Suppressor macrophage treated with lipopolysaccharide for 4 hours (primary cell): ENCODE measurements at regions not wholly inside any gene's neighbourhood (a gene's known extent, or its start where the extent isn't known, plus 50 kb on each side); places are given as distances from the start of the nearest gene placed in this dataset.

Source experiments
- DNase-seq: peaks from one replicate; pipeline ENCODE4 v3.0.0-alpha.2; 2020

DNA sequence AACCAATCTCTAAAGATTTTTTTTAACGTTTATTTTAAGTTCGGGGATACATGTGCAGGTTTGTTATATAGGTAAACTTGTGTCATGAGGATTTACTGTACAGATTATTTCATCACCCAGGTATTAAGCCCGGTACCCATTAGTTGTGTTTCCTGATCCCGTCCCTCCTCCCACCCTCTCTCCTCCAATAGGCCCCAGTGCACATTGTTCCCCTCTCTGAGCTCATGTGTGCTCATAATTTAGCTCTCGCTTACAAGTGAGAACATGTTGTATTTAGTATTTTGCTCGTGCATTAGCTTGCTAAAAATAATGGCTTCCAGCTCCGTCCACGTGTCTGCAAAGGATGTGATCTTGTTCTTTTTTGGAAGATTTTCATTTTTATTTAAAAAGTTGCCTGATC lies 2309.4 kb upstream of the AGA start:
- no peak for DNase-seq

DNA sequence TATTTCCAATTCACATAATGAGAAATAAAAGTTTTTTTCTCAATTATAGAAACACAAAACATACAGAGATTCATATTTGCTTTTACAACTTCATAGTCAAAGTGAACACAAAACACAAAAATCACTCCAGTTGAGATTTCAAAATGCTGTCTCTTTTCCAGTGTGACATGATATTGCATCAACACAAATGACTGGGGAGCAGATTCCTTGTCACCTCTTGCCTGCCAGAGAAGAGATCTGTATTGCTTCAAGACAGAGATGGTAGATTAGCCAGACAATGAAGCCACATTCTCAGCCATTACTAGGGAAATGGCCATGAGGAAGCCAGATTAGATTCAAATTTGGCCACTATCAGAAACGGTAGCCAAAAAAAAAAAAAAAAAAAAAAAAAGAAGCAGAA lies 2313.1 kb upstream of the AGA start:
- no peak for DNase-seq

DNA sequence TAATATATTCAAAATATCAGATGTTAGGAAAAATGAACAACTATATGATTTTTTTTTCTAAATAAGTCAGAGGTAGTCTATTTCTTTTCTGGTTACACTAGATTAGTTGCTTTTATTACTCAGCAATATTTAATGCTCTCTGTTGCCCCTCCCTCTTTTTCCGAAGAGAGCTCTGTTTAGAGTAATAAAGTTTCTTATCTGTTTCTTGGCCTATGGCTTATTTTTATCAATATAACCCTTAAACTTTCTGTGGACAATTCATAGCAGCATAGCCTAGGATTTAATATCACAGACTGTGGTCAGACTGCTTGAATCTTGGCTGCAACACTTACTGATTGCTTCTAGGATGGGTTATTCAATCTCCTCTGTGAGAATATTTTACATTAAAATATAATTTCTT lies 2315.4 kb upstream of the AGA start:
- no peak for DNase-seq

DNA sequence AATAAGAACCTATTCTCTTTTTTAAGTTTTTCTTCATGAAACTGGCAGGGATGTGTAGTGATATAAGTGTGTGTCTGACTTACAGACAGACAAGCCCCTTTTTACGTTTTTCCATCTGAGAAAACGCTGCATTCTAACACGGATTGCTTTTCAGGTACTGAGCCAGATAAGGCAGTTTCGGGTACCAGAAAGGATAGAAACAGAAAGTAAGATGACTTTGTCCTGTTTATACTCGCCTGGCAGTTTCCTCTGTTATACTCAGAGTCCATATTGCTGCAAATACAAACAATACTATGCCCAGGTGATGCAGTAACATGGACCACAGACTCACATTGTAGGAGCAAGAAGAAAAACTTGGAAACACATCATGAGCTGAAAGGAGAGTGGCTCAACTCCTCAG lies 2320.6 kb upstream of the AGA start:
- DNase-seq = no peak

DNA sequence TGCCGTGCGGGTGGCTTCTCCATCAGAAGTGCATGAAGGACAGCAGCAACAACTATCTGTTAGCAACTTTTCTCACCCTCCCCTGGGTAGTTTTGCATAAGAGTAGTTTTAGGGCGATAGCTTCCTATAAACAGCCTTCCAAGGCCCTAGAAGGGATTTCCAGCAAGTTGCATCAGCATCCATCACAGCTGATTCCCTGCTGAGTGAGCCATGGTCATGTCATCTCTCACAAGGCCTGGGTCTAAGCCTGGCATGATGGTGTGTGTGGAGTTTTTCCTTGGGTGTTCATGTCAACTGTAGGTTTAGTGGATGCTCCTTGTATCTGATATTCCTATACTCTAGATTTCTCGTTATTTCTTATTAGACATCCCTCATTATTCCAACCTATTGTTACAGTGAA lies 2324.7 kb upstream of the AGA start:
- DNase-seq = no peak

DNA sequence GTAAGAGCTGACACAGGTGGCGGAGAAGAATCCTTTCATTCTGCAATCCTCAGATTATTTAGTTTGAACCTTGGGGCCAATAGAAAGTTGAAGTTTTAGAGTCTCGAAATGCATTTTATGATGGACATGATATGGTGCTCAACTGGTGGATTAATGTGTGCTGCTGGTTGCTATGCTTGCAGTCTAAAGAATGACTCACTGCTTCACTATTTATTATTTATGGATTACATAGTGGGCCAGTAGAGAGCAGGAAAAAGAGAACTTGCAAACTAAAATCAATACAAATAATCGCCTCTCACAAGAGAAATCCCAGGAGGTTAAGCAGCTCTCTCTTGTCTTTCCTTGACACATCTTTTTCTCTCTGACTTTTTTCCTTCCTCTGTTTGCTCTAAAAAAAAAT lies 2326.8 kb upstream of the AGA start:
- DNase-seq = no peak

DNA sequence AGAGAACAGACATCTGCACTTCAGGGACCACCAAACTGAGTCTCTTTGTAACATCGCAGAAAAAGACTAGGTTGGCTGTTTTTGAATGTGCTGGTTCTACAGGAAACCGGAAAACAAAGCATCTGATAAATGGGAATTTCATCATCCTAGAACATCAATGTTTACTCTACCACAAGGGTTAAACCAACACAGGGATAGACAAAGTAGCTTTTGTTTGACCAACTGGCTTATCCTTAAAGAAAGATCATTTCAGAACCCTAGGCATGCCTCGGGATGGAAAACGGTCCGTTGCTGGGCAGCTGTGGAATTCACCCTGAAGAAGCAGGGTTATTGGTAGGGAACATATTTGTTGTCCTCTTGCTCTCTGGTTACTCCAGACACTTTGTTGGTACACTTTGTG lies 2355.5 kb upstream of the AGA start:
- no peak for DNase-seq

DNA sequence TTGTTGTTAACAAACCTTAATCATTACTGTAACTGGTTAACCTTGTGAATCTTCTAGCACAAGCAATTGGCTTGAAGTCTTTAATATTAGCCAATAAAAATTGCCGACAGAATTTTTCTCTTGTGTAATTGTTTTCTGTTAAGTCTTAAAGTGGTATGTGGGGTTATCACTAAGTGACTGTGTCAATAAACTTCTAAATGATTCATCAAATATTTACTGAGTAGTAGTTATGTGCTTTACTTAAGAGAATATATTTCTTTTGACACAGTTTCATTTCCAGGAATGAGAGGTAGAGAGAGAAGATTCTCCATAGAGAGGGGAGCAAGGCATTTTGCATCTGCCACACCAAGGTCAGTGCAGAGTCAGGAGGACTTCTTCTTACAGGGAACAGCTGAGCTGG lies 2361.6 kb upstream of the AGA start:
- DNase-seq = no peak

DNA sequence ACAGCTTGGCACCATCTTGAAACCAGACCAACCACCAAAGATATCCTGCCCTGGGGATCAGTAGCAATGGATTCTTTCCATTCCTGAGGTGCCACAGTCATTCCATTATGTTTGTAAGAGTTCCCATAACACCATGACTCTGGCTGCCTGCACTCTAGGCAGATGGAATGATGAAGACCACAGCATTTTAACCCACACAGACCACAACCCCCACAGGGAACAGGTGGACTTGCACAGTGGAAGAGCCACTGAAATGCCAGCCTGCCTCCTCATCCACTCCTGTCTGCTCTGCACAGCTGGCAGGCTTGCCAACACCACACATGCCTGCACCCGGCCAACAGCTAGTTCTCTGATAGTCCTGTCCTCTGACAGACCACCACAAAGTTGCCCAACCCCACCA lies 2362.2 kb upstream of the AGA start:
- no peak for DNase-seq

DNA sequence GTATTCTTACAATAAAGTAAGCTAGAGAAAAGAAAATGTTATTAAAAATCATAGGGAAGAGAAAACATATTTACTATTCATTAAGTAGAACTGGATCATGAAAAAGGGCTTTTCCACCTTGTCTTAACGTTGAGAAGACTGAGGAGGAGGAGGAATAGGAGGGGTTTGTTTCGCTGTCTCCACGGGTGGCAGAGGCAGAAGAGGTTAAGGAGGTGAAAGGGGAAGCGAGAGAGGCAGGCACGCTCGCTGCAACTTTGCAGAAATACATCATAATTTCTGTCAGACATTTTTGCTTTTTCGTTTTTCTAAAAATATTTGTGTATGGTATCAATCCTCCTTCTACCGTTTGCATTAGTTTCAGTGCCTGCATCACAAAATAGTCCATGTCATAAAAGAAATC lies 2375.1 kb upstream of the AGA start:
- DNase-seq = no peak

DNA sequence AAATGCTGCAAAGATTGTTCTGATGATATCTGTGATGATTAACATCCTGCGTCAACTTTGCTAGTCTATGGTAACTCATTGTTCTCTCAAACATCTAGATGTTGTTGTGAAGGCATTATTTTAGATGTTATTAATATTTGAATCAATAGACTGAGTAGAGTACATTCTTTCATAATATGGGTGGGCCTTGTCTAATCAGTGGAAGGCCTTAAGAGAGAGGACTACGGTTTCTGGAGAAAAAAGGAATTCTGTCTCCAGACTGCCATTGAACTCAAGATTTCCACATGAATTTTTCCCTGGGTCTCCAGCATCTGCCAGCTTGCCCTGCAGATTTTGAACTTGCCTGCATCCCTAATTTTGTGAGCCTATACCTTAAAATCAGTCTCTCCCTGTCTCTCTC lies 2381.1 kb upstream of the AGA start:
- no peak for DNase-seq

DNA sequence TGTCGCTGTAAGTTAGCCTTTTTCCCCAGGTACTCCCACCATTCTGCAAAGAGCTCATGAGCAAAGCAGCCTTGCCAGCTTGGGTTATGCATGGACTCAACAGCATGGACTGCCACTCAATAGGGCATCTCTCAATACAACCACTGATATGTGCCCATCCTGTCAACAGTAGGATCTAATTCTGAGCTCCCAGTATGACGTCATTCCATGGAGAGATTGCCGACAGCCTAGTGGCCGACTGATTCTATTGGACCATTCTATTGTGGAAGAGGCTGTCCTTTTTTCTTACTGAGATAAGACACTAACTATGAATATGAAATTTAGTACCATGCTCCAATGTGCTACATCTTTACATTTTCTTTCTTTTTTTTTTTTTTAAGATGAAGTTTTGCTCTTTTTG lies 2389.0 kb upstream of the AGA start:
- DNase-seq = no peak

DNA sequence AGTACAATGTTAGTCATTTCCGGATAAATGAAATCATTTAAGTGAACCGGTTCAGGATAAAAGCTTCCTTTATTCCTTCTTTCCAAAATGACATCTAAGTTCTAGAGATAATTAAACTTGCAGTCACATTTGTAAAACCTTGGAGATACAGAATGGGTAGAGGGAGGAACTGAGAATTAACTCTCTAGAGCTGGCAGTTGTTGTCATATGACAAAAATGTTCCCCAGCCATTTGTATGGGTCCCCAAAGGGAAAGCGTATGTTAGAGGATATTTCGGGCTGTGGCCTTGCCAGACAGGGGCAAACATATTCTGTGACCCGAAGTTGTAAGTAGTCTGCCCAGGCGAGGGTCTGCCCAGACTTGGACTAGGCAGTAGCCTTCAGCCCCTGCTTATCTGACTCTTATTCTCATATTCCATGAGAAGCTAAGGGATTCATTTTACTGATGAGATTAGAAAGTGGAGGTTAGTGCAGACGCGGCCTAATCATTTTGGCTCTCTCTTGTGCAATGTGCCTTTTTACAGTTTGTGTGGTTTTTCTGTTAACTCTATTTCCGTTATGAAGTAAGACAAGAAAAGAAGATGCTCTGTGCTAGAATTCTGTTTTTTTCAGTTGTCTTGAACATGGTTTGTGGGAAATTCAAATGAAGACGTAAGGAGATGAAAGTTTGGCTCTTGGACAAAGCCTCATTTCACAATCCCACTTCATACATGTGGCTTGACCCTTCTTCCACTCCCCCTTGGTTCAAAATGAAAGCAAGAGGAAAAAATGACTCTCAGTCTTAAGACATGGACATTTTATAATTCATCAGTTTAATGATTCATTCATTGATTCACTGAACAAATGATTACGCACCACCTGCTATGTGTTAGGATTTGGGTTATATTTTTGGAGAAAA lies 2394.2 kb upstream of the AGA start:
- DNase-seq = peak; percentile 37

DNA sequence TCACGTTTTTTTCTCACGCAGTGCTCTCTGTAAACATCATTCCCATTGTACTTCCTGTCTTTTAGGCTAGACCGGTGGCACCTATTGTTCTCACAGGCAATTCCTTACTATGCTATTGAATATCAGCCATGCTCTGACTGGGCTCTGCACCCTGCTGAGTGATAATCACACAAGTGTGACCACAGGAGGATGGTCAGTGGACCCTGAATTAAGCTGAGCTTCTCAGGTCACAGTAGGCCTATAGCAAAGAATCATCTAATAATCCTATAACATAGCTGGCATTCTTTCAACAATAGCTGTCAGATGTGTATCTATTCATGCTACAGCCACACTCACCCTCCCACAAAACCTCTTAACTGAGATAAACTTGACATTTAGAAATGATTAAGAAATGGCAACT lies 2399.8 kb upstream of the TENM3 start:
- DNase-seq = no peak

DNA sequence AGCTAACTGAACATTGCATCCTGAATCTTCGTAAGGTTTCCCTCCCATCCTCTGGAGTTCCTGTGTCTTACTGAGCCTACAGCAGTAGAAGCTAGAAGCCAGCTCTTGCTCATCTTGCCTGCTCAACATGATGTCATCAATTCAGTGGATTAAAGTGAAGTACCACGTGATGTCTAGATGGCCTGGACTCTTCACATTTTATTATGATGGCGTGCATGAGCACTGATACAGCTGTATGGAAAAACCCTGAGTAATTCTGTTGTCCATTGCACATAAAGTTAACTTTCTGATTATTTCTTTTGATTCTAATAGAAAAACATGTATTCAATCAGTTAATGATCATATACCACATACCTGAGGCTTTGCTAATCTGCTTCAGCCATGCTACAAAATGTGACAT lies 2387.7 kb upstream of the TENM3 start:
- no peak for DNase-seq

DNA sequence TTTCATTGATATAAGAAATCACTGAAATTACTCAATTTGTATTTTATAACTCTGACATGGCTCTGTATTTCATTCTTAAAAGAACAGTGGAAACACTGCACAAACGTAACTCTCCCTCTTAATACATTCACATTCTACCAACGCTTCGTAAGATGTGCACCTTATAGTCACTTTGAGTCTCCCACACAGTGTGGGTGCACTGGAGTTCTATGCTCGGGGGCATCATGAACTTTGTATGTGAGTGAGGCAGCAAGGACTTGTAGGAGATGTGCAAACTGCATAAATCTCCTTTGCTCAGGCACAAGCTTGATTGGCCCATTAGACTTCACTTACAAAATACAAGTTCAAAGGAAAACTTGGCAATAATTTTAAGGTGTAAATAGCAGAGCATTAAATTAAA lies 2385.0 kb upstream of the TENM3 start:
- no peak for DNase-seq

DNA sequence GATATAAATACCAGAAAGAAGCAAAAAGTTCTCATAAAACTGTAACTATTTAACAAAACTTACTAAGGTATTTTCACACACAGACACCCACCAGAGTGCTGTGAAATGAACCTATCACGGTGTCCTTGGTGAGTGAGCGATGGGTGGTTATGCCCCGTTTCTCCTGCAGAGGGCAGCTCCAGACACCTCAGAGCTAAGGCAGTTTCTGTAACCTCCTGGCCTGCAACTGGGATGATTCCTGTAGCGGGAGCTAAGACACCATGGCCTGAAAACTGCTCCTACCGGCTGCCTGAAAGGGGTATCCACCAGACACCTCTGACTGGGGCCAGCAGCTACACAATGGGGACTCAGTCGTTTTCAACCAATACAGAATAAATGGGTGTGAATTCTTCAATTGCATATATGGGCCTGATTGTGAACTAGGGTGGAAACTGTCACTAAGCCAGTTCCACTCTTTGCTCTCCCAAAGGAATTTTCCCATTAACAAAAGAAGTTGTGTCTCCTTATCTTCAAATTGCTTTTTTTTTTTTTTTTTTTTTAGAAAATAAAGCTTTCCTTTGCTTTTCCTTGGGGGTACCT lies 2375.8 kb upstream of the TENM3 start:
- DNase-seq = peak; percentile 53

DNA sequence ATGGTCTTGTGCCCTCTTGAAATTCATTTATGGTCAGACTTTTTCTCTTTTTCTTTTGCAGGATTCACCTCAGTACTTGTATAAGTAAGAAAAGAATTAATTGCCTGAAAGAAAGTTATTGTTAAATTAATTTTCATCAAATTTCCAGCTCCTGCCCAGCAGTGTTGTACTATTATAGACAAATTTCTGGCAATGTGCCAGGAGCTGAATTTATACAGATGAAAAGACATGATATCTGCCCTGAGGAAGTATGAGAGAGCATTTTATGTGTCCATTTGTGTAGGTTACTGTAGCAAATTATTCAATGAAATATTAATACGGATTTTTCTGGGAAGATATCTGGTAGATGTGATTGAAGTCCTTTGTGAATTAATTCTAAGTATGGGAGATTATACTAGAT lies 2371.5 kb upstream of the TENM3 start:
- DNase-seq = no peak

DNA sequence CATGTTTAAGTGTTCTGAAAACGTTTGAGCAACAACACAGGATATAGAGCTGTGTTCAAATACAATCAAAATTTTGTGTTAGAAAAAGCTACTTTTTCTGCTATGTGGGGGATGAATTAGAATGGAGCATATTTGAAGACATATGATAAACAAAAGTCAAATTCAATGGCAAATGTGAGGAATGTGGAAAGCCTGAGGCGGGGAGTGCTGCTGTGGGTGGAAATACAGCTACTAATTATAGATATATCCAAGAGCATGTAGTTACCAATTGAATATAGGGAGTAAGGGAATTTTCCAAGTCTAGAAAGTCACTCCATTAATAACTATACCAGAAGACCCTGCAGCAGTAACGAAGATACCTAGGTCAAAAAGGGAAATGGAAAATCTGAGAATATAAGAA lies 2370.4 kb upstream of the TENM3 start:
- no peak for DNase-seq

DNA sequence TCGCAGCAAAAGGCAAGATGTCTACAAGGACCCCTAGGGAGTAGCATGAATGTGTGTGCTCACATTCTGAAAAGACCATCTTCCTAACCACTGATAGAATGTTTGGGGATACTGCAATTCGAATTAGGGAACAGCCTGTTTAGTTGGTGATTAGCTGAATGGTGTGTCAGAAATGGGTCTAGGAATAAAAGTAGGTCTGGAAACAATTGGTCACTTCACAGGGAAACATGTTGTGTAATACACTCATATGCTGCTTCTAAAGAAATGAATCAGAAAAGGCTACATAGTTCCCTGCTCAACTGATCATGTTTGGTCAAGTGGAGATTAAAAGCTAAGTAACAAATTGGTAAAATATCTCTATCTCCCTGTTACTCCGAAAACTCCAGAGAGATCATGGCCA lies 2362.4 kb upstream of the TENM3 start:
- DNase-seq = no peak

DNA sequence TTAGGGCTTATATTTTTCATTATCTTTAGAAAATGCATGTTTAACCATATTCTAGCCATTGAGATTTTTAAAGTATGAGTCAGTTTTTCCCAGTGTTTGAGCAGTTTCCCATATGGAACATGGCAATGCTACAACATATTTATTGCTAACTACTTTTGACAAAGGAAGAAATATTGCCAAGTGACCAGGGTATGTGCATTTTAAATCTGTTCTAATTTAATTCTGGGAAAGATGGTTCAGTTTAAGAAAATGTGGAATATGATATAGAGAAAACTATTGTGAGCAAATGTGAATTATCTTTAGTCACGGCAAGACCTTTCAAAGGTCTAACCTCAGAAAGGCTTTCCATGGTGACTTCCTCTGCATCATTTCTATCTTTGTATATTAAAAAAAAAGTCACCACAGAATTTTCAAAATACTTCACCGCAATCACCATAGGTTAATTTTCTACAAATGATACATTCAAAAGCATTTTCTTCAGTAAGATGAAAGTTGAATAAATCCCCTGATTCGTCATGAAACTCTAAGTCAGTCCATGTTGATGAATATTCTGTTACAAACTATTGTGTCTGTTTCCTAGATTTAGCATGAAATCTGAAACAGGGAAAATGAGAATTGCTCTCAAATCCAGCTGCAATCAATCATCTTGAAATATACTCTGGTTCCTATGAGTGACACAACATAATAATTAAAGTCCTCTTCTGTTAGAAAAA lies 2349.0 kb upstream of the TENM3 start:
- no peak for DNase-seq

DNA sequence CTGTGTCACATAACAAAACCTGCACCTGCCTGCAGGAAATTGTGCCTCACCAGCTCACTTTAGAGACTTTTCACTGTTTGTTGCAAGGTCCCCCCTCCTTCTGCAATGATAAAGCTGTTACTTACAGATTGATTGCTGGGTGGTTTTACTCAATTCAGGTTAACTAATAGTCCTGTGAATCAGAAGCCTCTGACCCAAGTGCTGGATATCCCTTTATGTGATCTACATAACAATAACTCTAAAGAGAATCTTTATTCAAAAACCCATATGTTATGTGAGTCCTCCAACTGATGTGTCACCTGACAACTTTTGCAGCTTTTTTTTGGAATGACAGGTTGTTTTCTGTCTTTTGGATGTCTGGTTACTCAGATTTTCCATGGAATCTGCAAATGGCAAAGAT lies 2323.6 kb upstream of the TENM3 start:
- no peak for DNase-seq

DNA sequence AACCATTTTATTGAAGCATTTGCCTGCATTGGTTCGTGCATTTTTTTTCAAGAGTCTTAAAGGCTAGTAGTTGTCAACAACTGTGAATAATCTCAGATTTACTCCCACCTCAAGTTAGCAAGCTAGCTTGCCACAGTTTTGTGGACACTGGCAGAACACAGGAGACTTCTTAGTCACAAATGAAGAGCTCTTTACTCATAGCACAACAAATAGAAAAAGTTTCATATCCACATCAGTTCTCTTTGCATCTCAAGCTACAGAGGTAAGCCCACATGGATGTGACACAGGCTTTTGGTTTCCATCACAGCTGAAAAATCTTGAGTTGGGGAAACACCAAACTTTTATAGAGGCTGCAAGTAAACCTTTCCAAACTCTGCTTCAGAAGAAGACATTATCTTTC lies 2315.7 kb upstream of the TENM3 start:
- DNase-seq = no peak

DNA sequence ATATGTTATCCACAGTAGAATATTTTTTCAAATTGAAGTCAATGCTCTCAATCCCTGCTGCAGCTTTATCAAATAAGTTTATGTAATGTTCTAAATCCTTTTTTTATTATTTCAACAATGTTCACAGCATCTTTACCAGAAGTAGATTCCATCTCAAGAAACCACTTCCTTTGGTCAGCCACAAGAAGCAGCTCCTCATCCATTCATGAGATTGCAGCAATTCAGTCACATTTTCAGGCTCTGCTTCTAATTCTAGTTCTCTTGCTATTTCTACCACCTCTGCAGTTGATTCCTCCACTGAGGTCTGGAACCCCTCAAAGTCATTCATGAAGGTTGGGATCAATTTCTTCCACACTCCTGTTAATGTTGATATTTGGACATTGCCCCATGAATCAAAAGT lies 2301.3 kb upstream of the TENM3 start:
- no peak for DNase-seq
